ENCODE measurements at regions not wholly inside any gene's neighbourhood (a gene's known extent, or its start where the extent isn't known, plus 50 kb on each side); places are given as distances from the start of the nearest gene placed in this dataset.

GRCh38 chr13:78183732-78184131 is 265.1 kb upstream of the EDNRB start:
- Histone ChIP-seq H2AFZ (ENCODE audit: low read depth, low read length, severe bottlenecking) (no peak overlapping the region), H3K9me2 (replicated peaks; ENCODE audit: insufficient read depth, low read length) (no peaks in the 10 kb centered on the region), H4K20me1 (ENCODE audit: low read depth, low read length) (no peaks in the 10 kb centered on the region), H3F3A (ENCODE audit: insufficient read depth) (no peaks in the 10 kb centered on the region), H3K9me3 (ENCODE audit: insufficient read depth, low read length) (no peaks in the 10 kb centered on the region; the same call in 1 of the 2 replicates), H3K4me3 (ENCODE audit: insufficient read depth, low read length, poor library complexity, severe bottlenecking) (no peak overlapping the region), H3K27me3 (ENCODE audit: low read length) (no peaks in the 10 kb centered on the region), H3K4me2 (ENCODE audit: low read depth, low read length, poor library complexity, severe bottlenecking) (no peak overlapping the region), H3K79me2 (ENCODE audit: insufficient read depth, low read length) (no peaks in the 10 kb centered on the region), H3K9ac (ENCODE audit: low read length) (no peak overlapping the region), H3K36me3 (ENCODE audit: low read length) (no peaks in the 10 kb centered on the region), H3K27ac (ENCODE audit: low read depth, low read length) (no peak overlapping the region)
- TF ChIP-seq EZH2phosphoT487 (conservative IDR thresholded peaks at IDR 0.05; ENCODE audit: low read length): no peak
- no peak for TF ChIP-seq CTCF (IDR thresholded peaks at IDR 0.05; ENCODE audit: insufficient read depth, low read length, poor library complexity, severe bottlenecking)

GRCh38 chr13:78182813-78183212 is 264.2 kb upstream of the EDNRB start:
- no peak overlapping the region for H3K4me2 ChIP-seq (ENCODE audit: low read depth, low read length, poor library complexity, severe bottlenecking)
- H3K27ac ChIP-seq (ENCODE audit: low read depth, low read length): no peak overlapping the region
- no peaks in the 10 kb centered on the region; the same call in 1 of the 2 replicates for H3K9me3 ChIP-seq (ENCODE audit: insufficient read depth, low read length)
- no peaks in the 10 kb centered on the region for H3K9me2 ChIP-seq (replicated peaks; ENCODE audit: insufficient read depth, low read length)
- H4K20me1 ChIP-seq (ENCODE audit: low read depth, low read length): no peaks in the 10 kb centered on the region
- TF ChIP-seq EZH2phosphoT487 (conservative IDR thresholded peaks at IDR 0.05; ENCODE audit: low read length) (no peak), CTCF (IDR thresholded peaks at IDR 0.05; ENCODE audit: insufficient read depth, low read length, poor library complexity, severe bottlenecking) (no peak)
- no peak overlapping the region for H3K9ac ChIP-seq (ENCODE audit: low read length)
- no peak overlapping the region for H3K4me3 ChIP-seq (ENCODE audit: insufficient read depth, low read length, poor library complexity, severe bottlenecking)
- no peaks in the 10 kb centered on the region for H3K36me3 ChIP-seq (ENCODE audit: low read length)
- H3K27me3 ChIP-seq (ENCODE audit: low read length): no peaks in the 10 kb centered on the region
- H3K79me2 ChIP-seq (ENCODE audit: insufficient read depth, low read length): no peaks in the 10 kb centered on the region
- H2AFZ ChIP-seq (ENCODE audit: low read depth, low read length, severe bottlenecking): no peak overlapping the region
- H3F3A ChIP-seq (ENCODE audit: insufficient read depth): no peaks in the 10 kb centered on the region

- no peak overlapping the region for H2AFZ ChIP-seq (ENCODE audit: low read depth, low read length, severe bottlenecking)
- H3K9ac ChIP-seq (ENCODE audit: low read length): no peak overlapping the region
- H3K27me3 ChIP-seq (ENCODE audit: low read length): no peaks in the 10 kb centered on the region
- H3K79me2 ChIP-seq (ENCODE audit: insufficient read depth, low read length): no peaks in the 10 kb centered on the region
- H3K27ac ChIP-seq (ENCODE audit: low read depth, low read length): no peak overlapping the region
- no peaks in the 10 kb centered on the region for H3F3A ChIP-seq (ENCODE audit: insufficient read depth)
- H3K36me3 ChIP-seq (ENCODE audit: low read length): no peaks in the 10 kb centered on the region
- H3K9me3 ChIP-seq (ENCODE audit: insufficient read depth, low read length): no peaks in the 10 kb centered on the region; the same call in 1 of the 2 replicates
- H3K9me2 ChIP-seq (replicated peaks; ENCODE audit: insufficient read depth, low read length): no peaks in the 10 kb centered on the region
- TF ChIP-seq EZH2phosphoT487 (conservative IDR thresholded peaks at IDR 0.05; ENCODE audit: low read length): no peak
- TF ChIP-seq CTCF (IDR thresholded peaks at IDR 0.05; ENCODE audit: insufficient read depth, low read length, poor library complexity, severe bottlenecking): no peak
- no peaks in the 10 kb centered on the region for H4K20me1 ChIP-seq (ENCODE audit: low read depth, low read length)
- H3K4me3 ChIP-seq (ENCODE audit: insufficient read depth, low read length, poor library complexity, severe bottlenecking): no peak overlapping the region
- no peak overlapping the region for H3K4me2 ChIP-seq (ENCODE audit: low read depth, low read length, poor library complexity, severe bottlenecking)
Measured at GRCh38 chr13:78177306-78177705, 258.7 kb upstream of the EDNRB start.
